ENCODE measurements at regions not wholly inside any gene's neighbourhood (a gene's known extent, or its start where the extent isn't known, plus 50 kb on each side); places are given as distances from the start of the nearest gene placed in this dataset.

DNA sequence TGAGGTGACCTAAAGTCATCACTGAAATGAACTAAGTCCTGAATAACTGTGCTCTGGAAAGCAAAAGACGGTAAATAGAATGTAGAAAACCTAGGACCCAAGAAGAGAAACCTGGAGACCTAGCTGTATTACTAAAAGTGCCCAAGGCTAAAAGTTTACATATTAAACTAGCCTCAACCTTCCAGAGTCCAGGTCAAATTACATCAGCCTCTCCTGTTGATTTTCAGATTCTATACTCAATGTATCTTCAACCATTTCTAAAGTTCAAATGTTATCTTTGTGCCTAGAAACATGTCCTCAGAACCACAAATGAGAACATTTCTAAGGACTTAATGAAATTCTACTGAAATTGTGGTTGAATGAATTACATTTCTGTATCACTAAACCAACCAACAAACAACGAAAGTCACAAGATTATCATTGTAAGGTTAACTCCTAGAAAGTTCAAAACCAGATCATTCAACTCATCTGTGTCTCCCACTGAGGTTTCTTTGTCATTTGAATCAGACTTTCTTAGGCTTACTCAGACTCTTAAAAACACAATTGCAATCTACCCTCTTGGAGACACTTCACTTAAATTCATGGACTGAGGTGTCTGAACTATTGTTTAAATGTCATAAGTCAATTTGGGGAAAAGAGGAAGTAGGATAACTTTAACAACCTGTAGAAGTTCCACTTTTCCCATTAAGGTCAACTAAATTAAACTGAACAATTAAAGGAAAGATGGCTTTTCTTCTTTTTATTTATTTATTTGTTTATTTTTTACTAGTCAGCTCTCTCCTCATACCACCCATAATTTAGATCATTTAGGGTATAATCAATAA is 207.7 kb downstream of the BARHL2 start:
- no peak overlapping the region for H3K4me3 ChIP-seq (ENCODE audit: low read length)
- H3K4me1 ChIP-seq (ENCODE audit: control insufficient read depth, insufficient read depth, low read length), result no peaks in the 10 kb centered on the region
- no peaks in the 10 kb centered on the region for H3K36me3 Mint-ChIP-seq
- H3K27me3 ChIP-seq (ENCODE audit: control insufficient read depth, insufficient read depth, low read length), result no peaks in the 10 kb centered on the region
- no peaks in the 10 kb centered on the region for H3K9me3 ChIP-seq (ENCODE audit: control insufficient read depth, insufficient read depth, low read length)
- H3K4me1 Mint-ChIP-seq, result no peaks in the 10 kb centered on the region
- WGBS (ENCODE audit: insufficient coverage), result 63% methylated on average over 2 of the region's 2 CpGs
- H3K27ac ChIP-seq (ENCODE audit: low read length), result no peak overlapping the region
- TF ChIP-seq, protein P1, sequence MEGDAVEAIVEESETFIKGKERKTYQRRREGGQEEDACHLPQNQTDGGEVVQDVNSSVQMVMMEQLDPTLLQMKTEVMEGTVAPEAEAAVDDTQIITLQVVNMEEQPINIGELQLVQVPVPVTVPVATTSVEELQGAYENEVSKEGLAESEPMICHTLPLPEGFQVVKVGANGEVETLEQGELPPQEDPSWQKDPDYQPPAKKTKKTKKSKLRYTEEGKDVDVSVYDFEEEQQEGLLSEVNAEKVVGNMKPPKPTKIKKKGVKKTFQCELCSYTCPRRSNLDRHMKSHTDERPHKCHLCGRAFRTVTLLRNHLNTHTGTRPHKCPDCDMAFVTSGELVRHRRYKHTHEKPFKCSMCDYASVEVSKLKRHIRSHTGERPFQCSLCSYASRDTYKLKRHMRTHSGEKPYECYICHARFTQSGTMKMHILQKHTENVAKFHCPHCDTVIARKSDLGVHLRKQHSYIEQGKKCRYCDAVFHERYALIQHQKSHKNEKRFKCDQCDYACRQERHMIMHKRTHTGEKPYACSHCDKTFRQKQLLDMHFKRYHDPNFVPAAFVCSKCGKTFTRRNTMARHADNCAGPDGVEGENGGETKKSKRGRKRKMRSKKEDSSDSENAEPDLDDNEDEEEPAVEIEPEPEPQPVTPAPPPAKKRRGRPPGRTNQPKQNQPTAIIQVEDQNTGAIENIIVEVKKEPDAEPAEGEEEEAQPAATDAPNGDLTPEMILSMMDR (IDR thresholded peaks at IDR 0.05), result no peak
- intact Hi-C loops (cut with micrococcal nuclease), result no loop called here
- H3K36me3 ChIP-seq (ENCODE audit: control insufficient read depth, insufficient read depth, low read length), result no peaks in the 10 kb centered on the region
- peaks cover 0 to 18% of the 10 kb centered on the region in 2 donors for H3K27me3 Mint-ChIP-seq (ENCODE audit: low read depth in 2 of 2)
- DNase-seq (no peak), ATAC-seq (no peak)
- peaks cover 0 to 2% of the 10 kb centered on the region in 2 donors for H3K9me3 Mint-ChIP-seq
- no peak overlapping the region for H3K27ac Mint-ChIP-seq
- no peak overlapping the region for H3K4me3 Mint-ChIP-seq

DNA sequence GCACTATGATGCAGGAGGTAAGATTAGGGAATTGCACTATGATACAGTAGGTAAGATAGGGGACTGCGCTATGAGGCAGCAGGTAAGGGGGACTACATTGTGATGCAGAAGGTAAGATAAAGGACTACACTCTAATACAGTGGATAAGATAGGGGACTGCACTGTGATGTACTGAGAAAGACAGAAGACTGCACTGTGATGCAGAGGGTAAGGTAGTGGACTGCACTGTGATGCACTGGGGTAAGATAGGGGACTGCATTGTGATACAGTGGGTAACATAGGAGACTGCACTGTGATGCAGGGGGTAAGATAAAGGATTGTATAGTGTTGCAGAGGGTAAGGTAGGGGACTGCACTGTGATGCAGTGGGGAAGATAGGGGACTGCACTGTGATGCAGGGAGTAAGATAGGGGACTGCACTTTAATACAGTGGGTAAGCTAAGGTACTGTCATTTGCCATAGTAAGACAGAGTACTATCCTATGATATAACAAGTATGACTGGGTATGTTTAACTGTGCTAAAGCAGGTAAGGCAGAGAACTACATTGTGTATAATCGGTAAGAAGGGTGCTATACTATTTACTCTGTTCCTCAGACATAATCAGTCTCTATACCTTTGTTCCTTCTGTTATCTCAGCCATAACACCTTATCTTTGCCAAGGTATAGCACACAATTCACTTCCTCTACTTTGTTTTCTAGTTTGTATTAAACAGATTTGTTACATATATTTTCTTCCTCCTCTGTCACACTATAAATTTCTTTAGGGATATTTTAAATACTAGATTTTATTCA is 208.5 kb downstream of the BARHL2 start:
- no peak overlapping the region for H3K27ac Mint-ChIP-seq
- peaks cover 0 to 10% of the 10 kb centered on the region in 2 donors for H3K27me3 Mint-ChIP-seq (ENCODE audit: low read depth in 2 of 2)
- no peak for ATAC-seq
- TF ChIP-seq, protein P1 (IDR thresholded peaks at IDR 0.05), result no peak
- no peaks in the 10 kb centered on the region for H3K4me1 ChIP-seq (ENCODE audit: control insufficient read depth, insufficient read depth, low read length)
- no peak overlapping the region for H3K27ac ChIP-seq (ENCODE audit: low read length)
- H3K36me3 ChIP-seq (ENCODE audit: control insufficient read depth, insufficient read depth, low read length), result no peaks in the 10 kb centered on the region
- DNase-seq, result no peak
- WGBS (ENCODE audit: insufficient coverage), result 100% methylated on average over 2 of the region's 2 CpGs
- intact Hi-C loops (cut with micrococcal nuclease), result no loop called here
- H3K36me3 Mint-ChIP-seq, result no peaks in the 10 kb centered on the region
- H3K9me3 ChIP-seq (ENCODE audit: control insufficient read depth, insufficient read depth, low read length), result no peaks in the 10 kb centered on the region
- H3K4me1 Mint-ChIP-seq, result no peaks in the 10 kb centered on the region
- H3K4me3 Mint-ChIP-seq, result no peak overlapping the region
- H3K4me3 ChIP-seq (ENCODE audit: low read length), result no peak overlapping the region
- H3K27me3 ChIP-seq (ENCODE audit: control insufficient read depth, insufficient read depth, low read length), result no peaks in the 10 kb centered on the region
- H3K9me3 Mint-ChIP-seq, result peaks cover 0 to 1% of the 10 kb centered on the region in 2 donors

DNA sequence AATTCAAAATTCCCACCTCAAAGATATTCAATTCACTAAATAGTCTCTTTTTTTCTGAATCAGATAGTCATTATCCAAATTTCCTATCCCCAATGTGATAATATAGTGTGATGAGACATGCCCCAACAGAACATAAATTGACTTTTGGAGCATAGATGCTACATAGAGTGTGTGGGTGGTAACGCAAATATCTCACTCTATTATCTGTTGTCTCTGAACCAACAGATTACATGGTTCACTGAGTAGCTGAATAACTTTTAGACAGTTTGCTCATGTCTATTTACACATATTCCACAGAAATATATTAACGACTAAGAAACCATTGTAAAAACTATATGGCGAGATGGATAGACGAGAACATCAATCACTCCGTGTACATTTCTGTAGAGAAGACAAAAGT is 209.9 kb downstream of the BARHL2 start:
- Mint-ChIP-seq H3K4me1 (no peaks in the 10 kb centered on the region), H3K27me3 (ENCODE audit: low read depth in 2 of 2) (peaks cover 0 to 8% of the 10 kb centered on the region in 2 donors), H3K27ac (no peak overlapping the region), H3K36me3 (no peaks in the 10 kb centered on the region), H3K4me3 (no peak overlapping the region), H3K9me3 (no peaks in the 10 kb centered on the region)
- TF ChIP-seq, protein P1 (IDR thresholded peaks at IDR 0.05), result no peak
- intact Hi-C loops (cut with micrococcal nuclease), result no loop called here
- 83% methylated on average over 5 of the region's 5 CpGs for WGBS (ENCODE audit: insufficient coverage)
- no peak overlapping the region for H3K4me3 ChIP-seq (ENCODE audit: low read length)
- H3K27me3 ChIP-seq (ENCODE audit: control insufficient read depth, insufficient read depth, low read length), result no peaks in the 10 kb centered on the region
- DNase-seq (no peak), ATAC-seq (no peak)
- H3K4me1 ChIP-seq (ENCODE audit: control insufficient read depth, insufficient read depth, low read length), result no peaks in the 10 kb centered on the region
- H3K36me3 ChIP-seq (ENCODE audit: control insufficient read depth, insufficient read depth, low read length), result no peaks in the 10 kb centered on the region
- no peak overlapping the region for H3K27ac ChIP-seq (ENCODE audit: low read length)
- H3K9me3 ChIP-seq (ENCODE audit: control insufficient read depth, insufficient read depth, low read length), result no peaks in the 10 kb centered on the region

Measured in natural killer cell (primary cell).